GM21619 (cell line): ENCODE measurements at regions not wholly inside any gene's neighbourhood (a gene's known extent, or its start where the extent isn't known, plus 50 kb on each side); places are given as distances from the start of the nearest gene placed in this dataset.

Source experiments
- ATAC-seq: cut with Tn5 transposase; IDR thresholded peaks from one replicate; pipeline ENCODE4 v1.9.1; 2021; ENCODE audit not compliant: unreplicated experiment

GRCh38 chr12:90100579-90100978, 391.9 kb upstream of the ATP2B1 start:
- no peak for ATAC-seq

GRCh38 chr12:90099288-90099687, 390.6 kb upstream of the ATP2B1 start:
- no peak for ATAC-seq

GRCh38 chr12:90098132-90098779, 389.6 kb upstream of the ATP2B1 start:
- no peak for ATAC-seq

- no peak for ATAC-seq
Observed at GRCh38 chr12:90091809-90092208, 383.2 kb upstream of the ATP2B1 start.

- no peak for ATAC-seq
Observed at GRCh38 chr12:90090929-90091651, 382.5 kb upstream of the ATP2B1 start.

GRCh38 chr12:90086281-90086680, 377.6 kb upstream of the ATP2B1 start:
- ATAC-seq, result no peak

- ATAC-seq, result no peak
Observed at GRCh38 chr12:90085494-90086274, 377.0 kb upstream of the ATP2B1 start.

- ATAC-seq, result no peak
Observed at GRCh38 chr12:90084018-90084417, 375.4 kb upstream of the ATP2B1 start.

- no peak for ATAC-seq
Observed at GRCh38 chr12:90080616-90081015, 372.0 kb upstream of the ATP2B1 start.

GRCh38 chr12:90079529-90080210, 371.0 kb upstream of the ATP2B1 start:
- ATAC-seq, result no peak

GRCh38 chr12:90078344-90078743, 369.7 kb upstream of the ATP2B1 start:
- no peak for ATAC-seq

GRCh38 chr12:90077756-90078155, 369.1 kb upstream of the ATP2B1 start:
- no peak for ATAC-seq

- no peak for ATAC-seq
Observed at GRCh38 chr12:90076851-90077319, 368.2 kb upstream of the ATP2B1 start.

GRCh38 chr12:90075685-90076084, 367.0 kb upstream of the ATP2B1 start:
- no peak for ATAC-seq

- peak; percentile 65 for ATAC-seq
Observed at GRCh38 chr12:90074086-90074485, 365.4 kb upstream of the ATP2B1 start.

GRCh38 chr12:90071996-90072395, 363.4 kb upstream of the ATP2B1 start:
- no peak for ATAC-seq

- no peak for ATAC-seq
Observed at GRCh38 chr12:90069711-90070110, 361.1 kb upstream of the ATP2B1 start.

GRCh38 chr12:90067791-90068190, 359.2 kb upstream of the ATP2B1 start:
- ATAC-seq, result no peak

- no peak for ATAC-seq
Observed at GRCh38 chr12:90064852-90065801, 356.5 kb upstream of the ATP2B1 start.

GRCh38 chr12:90062799-90063198, 354.2 kb upstream of the ATP2B1 start:
- no peak for ATAC-seq
